ENCODE measurements at regions not wholly inside any gene's neighbourhood (a gene's known extent, or its start where the extent isn't known, plus 50 kb on each side); places are given as distances from the start of the nearest gene placed in this dataset.

GRCh38 chr9:27925815-27926214, 352.5 kb upstream of the C9orf72 start:
- no peak for DNase-seq

- no peak for DNase-seq
Observed at GRCh38 chr9:27929841-27930240, 356.6 kb upstream of the C9orf72 start.

GRCh38 chr9:27933210-27934025, 360.1 kb upstream of the C9orf72 start:
- DNase-seq: peak; percentile 74

GRCh38 chr9:27934471-27934870, 361.2 kb upstream of the C9orf72 start:
- DNase-seq: no peak

- no peak for DNase-seq
Observed at GRCh38 chr9:27939186-27939585, 365.9 kb upstream of the C9orf72 start.

- no peak for DNase-seq
Observed at GRCh38 chr9:27940535-27940934, 367.3 kb upstream of the C9orf72 start.

GRCh38 chr9:27943501-27943900, 370.2 kb upstream of the C9orf72 start:
- no peak for DNase-seq

- no peak for DNase-seq
Observed at GRCh38 chr9:27945386-27945785, 372.1 kb upstream of the C9orf72 start.

GRCh38 chr9:27950382-27950781, 377.1 kb upstream of the C9orf72 start:
- DNase-seq: no peak

- no peak for DNase-seq
Observed at GRCh38 chr9:27954858-27955257, 381.6 kb upstream of the C9orf72 start.

- DNase-seq: no peak
Observed at GRCh38 chr9:27963836-27964235, 390.6 kb upstream of the C9orf72 start.

GRCh38 chr9:27967210-27967609, 393.9 kb upstream of the C9orf72 start:
- DNase-seq: no peak

- DNase-seq: no peak
Observed at GRCh38 chr9:27977931-27978330, 404.6 kb upstream of the C9orf72 start.

GRCh38 chr9:27985714-27986113, 412.4 kb upstream of the C9orf72 start:
- no peak for DNase-seq

GRCh38 chr9:27990524-27990923, 417.2 kb upstream of the C9orf72 start:
- no peak for DNase-seq

- DNase-seq: no peak
Observed at GRCh38 chr9:27991221-27991620, 417.9 kb upstream of the C9orf72 start.

- no peak for DNase-seq
Observed at GRCh38 chr9:28001096-28001495, 427.8 kb upstream of the C9orf72 start.

GRCh38 chr9:28004900-28005299, 431.6 kb upstream of the C9orf72 start:
- no peak for DNase-seq

GRCh38 chr9:28005779-28006178, 432.5 kb upstream of the C9orf72 start:
- no peak for DNase-seq

- DNase-seq: no peak
Observed at GRCh38 chr9:28007097-28007817, 434.0 kb upstream of the C9orf72 start.

GRCh38 chr9:28014212-28014611, 440.9 kb upstream of the C9orf72 start:
- no peak for DNase-seq

GRCh38 chr9:28024676-28025075, 451.4 kb upstream of the C9orf72 start:
- DNase-seq: no peak

GRCh38 chr9:28025186-28025585, 451.9 kb upstream of the C9orf72 start:
- no peak for DNase-seq

GRCh38 chr9:28031521-28032267, 458.4 kb upstream of the C9orf72 start:
- no peak for DNase-seq
